ENCODE measurements at regions not wholly inside any gene's neighbourhood (a gene's known extent, or its start where the extent isn't known, plus 50 kb on each side); places are given as distances from the start of the nearest gene placed in this dataset.
A peak's percentile ranks its signal among the peaks of the same experiment; 100 is the strongest.

DNA sequence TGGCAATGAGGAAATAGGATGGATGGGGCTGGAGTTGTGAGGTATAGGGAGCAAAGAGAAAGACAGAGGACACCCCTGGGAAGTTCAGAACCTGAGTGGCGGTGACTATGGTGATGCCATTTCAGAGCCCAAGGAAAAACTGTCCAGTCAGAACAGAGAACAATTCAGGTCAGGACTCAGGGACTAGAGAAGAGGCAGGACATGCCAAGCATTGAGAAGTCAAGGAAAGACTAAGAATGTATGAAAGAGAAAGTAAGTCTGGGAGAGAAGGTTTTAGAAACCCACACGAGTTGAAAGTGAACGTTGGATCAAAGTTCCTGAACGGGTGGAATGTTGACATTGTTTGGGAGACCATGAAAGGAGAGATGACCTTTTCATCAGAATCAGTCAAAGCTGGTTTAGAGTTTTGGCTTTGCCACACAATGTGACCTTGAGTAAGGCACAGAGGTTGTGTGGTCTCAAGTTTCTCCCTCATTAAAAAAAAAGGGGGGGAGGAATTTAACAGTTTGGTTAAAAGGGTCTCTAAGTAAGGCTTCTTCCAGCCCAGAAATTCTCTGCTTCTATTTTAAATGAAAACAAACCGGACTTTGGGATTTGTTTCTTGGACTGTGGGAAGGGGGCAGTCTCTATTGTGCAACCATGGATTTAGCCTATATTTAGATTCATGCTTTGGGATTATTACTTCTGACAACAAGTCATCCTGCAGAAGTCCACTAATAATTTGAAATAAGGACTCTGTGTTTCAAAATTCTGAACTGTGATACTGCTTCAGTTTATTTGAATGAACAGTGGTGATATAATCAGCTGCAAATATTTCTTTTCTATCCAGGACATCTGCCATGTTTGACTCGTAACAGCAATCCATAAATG is 315.9 kb upstream of the TBL1XR1 start:
- no peak for DNase-seq (ENCODE audit: low spot score)

- no peak for DNase-seq (ENCODE audit: low spot score)
Observed at GRCh38 chr3:177513815-177514610, 316.7 kb upstream of the TBL1XR1 start.

- DNase-seq (ENCODE audit: low spot score), result no peak
Observed at GRCh38 chr3:177514611-177515499, 317.6 kb upstream of the TBL1XR1 start.

DNA sequence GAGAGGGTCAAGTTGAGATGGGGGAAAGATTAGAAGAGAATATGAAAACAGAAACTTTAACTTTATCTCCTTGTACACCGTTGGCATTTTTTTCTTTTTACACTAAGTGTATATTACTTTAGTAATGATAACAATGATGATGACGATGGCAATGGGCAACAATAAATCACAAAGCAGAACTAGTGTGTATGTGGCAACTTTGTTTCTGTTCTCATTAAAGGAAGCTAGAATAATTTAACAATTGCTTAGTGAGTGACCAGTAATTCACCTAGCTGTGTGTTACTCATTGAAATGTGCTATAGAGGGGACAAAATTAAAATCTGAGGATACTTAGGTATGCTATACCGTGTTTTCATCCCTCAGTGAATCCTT is 318.5 kb upstream of the TBL1XR1 start:
- DNase-seq (ENCODE audit: low spot score), result no peak

DNA sequence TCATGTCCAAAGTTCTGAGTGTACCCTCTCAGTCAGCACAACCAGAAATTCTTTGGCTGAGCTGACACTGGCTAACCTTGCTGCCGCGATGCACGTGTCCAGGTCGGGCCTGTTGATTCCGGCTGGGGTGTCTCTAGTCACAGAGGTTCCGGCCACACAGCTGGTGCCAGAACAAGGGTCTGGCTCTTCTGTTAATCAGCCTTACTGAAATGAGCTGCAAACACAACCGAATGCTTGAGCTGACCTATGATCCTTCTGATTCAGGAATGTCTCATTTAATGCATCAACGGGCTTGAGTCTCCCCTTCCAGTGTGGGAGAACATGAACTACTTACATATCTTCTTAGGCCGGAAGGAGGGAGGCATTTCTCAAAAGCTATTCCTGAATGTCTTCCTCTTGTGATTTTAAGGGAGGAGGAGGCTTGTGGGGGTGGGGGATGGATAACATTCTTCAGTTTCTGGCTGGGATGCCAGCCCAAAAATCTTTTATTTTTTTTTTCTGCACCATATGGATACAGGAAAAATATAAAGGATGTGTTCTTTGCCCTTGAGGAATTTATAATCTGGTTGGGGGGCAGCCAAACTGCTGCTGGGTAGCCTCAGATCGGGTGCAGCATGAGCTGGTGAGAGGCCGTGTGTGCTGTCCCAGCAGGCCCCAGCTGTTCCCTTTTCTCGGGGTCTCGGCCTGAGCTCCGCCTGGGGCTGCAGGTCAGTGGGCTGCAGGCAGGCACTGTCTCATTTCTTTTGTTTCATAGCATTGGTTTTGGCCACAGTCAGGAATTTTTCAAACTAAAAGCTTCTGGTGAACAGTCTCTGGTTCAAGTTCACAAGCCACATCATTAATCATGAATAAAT is 319.1 kb upstream of the TBL1XR1 start:
- no peak for DNase-seq (ENCODE audit: low spot score)

DNA sequence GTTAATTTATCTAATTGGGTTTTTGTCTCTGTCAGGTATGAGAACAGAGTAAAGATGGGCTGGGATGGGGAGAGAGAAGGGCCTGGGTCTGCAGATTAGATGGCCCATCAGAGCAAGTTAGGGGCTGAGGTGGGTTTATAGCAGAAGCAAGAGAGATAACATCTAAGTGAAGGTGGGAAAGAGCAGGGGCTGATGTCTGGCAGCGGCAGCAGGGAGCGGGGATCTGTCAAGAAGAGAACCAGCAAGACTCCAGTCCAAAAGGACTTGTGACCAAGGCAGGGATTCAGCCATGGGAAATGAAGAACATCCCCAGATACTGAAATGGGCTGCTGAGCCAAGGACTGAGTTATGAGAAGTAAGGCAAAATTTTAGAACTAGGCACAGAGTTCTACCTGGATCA is 320.6 kb upstream of the TBL1XR1 start:
- no peak for DNase-seq (ENCODE audit: low spot score)

DNA sequence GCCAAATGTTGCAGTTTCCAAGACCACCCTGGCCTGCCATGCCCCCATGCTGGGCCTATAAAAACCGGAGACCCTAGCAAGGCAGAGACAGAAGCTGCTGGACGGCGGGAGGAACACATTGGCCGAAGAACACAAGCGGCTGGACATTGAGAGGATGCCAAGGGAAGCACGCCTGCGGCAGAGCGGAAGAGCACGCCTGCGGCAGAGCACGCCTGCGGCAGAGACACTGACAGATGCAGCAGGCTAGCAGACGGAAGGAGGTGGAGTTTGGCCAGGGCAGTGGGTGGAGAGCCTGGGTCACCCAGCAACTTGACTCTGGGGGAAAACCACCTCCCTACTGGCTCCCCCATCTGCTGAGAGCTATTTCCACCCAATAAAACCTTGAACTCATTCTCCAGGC is 322.3 kb upstream of the TBL1XR1 start:
- DNase-seq (ENCODE audit: low spot score), result no peak

DNA sequence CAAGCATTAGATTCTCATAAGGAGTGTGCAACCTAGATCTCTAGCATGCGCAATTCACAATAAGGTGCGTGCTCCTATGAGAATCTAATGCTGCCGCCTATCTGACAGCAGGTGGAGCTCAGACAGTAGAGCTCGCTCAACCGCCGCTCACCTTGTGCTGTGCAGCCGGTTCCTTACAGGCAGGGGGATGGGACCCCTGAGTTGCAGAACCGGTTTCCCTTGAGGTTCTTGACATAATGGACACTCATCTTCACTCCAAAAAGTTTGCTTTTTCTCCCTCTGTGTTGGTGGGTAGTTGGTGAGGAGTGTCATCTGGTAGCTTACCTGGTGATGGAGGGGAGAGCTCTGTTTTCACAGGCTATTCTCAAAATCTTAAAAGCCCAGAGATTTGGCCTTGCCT is 324.0 kb upstream of the TBL1XR1 start:
- no peak for DNase-seq (ENCODE audit: low spot score)

DNA sequence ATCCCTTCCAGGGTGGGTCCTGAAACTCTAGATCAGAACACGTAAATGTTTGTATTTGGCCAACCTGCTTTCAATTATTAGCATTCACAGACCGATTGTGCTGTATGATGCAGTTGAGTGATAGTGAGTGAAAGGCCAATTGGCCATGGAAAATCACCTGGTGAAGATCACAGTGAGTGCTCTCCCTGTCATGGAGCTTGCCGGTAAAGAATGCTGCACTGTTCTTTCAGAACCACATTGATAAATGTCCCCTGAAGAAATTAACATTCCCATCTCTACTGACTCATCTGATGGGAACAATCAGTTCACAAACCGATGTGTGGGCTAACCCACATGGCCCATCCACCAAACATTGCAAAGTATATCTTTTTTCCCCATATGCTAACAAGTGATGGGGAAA is 324.8 kb upstream of the TBL1XR1 start:
- DNase-seq (ENCODE audit: low spot score), result no peak

GRCh38 chr3:177523067-177523675 is 325.9 kb upstream of the TBL1XR1 start:
- no peak for DNase-seq (ENCODE audit: low spot score)

- DNase-seq (ENCODE audit: low spot score), result peak; percentile 28
Observed at GRCh38 chr3:177523872-177524438, 326.7 kb upstream of the TBL1XR1 start.

- DNase-seq (ENCODE audit: low spot score), result no peak
Observed at GRCh38 chr3:177524742-177525141, 327.5 kb upstream of the TBL1XR1 start.

- DNase-seq (ENCODE audit: low spot score), result no peak
Observed at GRCh38 chr3:177525414-177525813, 328.1 kb upstream of the TBL1XR1 start.

- DNase-seq (ENCODE audit: low spot score), result no peak
Observed at GRCh38 chr3:177525987-177526712, 328.9 kb upstream of the TBL1XR1 start.

DNA sequence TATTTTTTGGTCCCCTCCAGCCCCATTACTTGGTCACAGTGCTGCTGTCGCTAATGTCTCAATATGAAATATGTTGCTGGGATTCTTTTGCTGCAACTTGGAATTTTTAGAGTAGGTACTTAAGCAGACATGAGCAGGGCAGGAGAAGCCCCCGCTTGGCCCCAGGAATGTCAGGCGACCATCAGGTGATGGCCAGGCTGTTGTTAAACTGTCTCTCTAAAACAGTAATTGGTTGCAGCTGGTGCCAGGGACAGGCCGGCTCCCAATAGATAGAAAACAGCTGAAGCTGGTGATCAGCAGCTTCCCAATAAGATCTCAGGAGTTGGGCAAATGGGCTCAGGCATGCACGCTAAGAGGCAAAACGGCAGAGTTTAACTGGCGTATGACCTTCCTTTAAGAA is 329.9 kb upstream of the TBL1XR1 start:
- no peak for DNase-seq (ENCODE audit: low spot score)

GRCh38 chr3:177528306-177529070 is 331.2 kb upstream of the TBL1XR1 start:
- no peak for DNase-seq (ENCODE audit: low spot score)

- no peak for DNase-seq (ENCODE audit: low spot score)
Observed at GRCh38 chr3:177529071-177529550, 331.8 kb upstream of the TBL1XR1 start.

GRCh38 chr3:177529716-177530335 is 332.5 kb upstream of the TBL1XR1 start:
- DNase-seq (ENCODE audit: low spot score), result no peak

GRCh38 chr3:177530908-177531307 is 333.6 kb upstream of the TBL1XR1 start:
- DNase-seq (ENCODE audit: low spot score), result no peak

All from HuH-7.5 (cell line).